ENCODE measurements at regions not wholly inside any gene's neighbourhood (a gene's known extent, or its start where the extent isn't known, plus 50 kb on each side); places are given as distances from the start of the nearest gene placed in this dataset.
"Not testable (repeated sequence)": the region's sequence is repeated elsewhere in the genome, so short reads cannot be mapped to it uniquely, and the experiment has no call there.

DNA sequence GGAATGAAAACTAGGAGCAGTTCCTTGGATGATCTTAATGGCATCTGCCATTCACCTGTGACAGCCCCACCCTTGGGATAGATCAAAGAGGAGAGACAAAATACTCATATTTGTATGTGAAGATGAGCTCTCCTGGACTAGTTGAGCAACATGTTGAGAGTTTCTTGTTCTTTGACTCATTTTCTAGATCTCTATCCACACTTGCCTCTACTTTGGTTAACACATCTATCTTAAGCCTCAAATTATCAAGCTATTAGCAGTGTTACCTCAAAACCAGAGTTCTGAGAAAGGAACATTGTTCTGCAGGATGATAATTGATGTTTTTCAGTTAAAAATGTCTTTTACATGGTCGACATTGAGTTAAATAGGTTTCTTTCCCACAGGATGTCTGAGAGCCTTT is 94.2 kb upstream of the TEX13D start:
- DNase-seq, result no peak

DNA sequence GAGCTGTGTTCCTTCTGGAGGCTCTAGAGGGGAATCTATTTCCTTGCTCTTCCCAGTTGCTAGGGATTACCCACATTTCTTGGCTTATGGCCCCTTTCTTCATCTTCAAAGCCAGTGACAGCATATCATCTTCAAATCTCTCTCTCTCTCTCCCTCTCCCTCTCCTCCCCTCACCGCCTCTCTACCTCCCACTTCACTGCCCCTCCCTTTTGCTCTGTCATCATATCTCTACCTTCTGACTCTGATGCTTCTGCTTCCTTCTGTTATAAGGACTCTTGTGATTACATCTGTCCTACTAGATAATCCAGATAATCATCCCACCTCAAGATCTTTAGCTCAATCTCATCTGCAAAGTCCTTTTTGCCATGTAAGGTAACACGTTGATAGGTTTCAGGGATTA is 93.1 kb upstream of the TEX13D start:
- DNase-seq, result no peak

DNA sequence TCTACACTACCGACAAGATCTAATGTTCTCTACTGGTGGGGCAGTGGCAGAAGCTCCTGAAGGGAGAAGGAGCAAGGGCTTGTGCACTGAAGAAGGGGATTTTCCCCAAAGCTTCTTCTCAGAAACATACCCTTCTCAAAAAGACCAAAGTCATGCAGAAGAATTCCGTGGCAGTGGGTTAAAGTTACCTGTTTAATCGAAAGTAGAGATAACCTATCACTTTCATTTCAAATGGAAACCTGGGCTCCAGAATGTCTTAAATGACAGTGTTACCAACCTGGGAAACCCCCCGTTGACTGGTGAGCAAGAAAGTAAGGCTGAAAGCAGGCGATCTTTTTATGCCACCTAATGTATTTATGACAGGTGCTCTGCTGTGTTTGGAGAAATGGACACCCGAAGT is 92.5 kb upstream of the TEX13D start:
- no peak for DNase-seq

DNA sequence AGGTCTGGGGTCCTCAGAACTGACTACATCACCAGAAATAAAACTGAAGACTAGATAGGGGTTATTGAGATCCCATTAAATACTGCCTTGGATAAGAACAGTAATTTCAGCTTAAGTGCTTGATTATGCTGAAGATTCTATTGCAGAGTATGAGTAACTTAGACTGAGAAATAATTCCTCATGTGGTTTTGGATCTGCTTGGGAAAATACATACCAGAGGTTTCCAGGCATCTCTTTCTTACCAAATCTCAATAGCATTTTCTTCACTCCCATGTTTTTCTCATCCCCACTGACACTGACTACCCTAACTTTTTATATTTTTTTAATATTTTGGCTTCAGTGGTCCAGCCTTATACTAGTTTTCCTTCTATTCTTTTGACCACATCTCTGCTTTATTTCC is 92.0 kb upstream of the TEX13D start:
- no peak for DNase-seq

DNA sequence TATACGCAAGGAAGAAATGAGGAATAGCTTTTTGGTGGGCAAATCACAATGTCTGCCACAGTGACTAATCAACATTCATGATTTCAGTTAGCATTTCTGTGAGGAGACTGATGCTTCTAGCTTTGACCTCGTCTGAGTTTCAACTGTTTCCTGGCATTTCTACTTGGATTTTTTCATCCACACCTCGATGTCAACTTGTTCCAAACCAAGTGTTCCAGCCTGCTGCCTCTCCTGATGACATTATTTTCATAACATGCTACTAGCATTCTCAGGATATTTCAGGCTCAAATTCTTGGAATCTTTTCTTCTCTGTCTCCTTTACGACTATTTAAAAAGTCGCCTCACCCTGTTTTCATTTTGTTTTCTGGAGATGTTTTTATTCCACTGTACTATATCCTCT is 90.3 kb upstream of the TEX13D start:
- no peak for DNase-seq

DNA sequence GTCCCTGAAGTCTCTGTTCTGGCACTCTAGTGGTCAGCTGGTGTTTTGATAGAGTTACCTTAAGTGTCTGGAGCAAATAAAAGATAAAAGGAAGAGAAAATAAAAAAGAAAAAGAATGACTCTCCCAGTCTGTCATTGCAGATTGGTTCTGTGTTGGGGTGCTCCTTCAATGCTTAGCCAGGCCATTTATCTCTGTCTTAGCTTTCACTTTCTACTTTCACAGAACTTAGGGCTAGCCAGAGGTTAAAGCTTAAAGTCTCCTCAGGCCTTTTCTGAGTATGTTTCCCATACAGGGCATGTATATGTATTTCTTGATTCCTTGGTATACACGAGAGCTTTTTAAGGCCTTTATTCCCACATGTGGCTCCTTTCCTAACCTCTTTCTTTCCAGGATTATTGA is 83.1 kb upstream of the TEX13D start:
- DNase-seq, result no peak

DNA sequence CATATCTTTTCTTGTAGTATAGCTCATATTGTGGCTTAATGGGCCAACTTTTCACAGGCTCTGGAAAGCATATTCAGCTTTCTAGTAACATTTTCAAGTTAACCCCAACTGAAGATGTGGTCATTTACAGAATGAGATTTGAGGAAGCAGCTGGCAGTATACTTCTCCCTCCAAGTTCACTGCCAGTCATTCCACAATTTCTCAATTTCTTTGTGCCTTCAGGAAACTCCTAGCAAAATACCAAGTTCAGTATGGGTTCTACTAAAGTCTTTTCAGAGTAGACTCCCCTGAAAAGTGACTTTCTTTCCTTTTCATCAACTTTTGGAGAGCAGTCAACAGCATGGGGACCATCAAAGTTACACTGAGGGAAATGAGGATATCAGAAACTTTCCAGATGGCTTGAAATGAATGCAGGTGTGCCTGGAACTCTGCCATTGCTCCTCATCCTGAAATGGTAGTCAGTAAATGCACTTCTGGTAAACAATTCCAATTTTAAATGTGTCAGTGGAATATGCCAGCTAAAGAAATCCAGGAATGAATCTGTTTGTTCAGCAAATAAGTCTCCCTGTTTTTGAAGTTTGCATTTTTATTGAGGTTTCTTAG is 81.5 kb upstream of the TEX13D start:
- DNase-seq, result no peak

DNA sequence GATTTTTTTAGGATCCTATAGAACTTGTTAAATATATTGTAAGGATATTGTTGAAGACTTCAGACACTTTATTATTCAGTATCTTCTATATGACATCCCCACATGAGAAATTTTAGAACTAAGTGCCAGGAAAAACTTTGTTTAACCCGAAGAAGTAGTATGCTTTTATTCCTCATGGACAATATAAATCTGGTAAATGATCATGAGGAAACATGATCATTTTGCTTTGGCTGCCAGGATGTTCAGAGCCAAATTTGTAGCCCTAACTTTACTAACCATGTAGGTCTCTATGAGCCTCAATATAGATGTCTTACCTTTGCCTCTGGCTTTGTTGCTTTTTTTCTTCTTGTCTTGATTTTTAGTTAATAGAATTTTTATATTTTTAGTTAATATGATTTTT is 77.8 kb upstream of the TEX13D start:
- no peak for DNase-seq

DNA sequence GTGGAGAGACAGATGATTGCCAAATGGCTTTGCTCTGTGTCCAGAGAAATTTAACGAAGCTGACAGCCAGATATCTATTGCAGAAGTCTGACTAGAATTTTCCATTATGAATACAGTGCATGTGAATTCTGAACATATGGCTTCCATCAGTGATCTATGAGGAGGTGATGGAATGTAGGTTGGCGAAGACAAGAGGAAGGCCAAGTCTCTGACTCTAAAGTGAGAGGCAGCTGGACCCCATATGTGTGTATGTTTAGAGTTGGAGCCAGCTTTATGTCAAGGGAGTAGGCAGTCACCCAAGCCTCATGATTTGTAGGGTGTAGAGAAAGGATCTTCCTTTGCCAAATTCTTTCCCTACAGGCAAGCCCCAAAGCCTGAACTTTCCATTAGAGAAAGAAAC is 76.2 kb upstream of the TEX13D start:
- DNase-seq, result no peak

DNA sequence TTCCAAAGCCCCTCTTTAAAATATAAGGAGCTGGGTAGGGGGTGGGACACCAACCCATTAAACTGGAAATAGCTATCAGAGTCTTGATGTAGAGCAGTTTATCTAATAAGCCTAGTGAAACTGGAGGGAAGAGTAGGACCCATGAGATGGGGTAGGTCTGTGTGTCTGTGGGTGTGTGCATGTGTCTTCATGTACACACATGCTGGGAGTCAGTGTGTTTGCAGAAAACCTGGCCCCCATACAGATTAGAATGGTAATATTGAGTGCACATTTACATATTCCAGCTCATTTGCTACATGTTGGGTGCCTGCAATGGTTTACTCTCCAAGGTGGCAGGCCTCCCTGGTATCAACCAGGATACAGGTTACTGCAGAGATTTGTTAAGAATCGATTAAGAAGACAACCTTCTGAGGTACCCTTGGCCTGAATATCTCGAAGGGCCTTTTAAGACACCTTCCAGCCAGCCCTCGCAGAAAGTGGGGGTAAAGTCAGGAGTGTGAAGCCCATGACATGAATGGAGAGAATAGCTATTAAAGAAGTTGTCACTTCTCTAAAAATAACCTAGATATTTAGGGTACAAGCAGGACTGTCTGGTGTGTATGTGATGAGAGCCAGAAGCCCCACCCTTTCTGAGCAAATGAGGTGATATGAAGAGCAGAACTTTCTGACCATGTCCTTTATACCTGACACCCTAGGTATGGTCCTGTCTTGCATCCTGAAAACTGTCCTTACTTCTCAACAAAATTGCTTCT is 75.7 kb upstream of the TEX13D start:
- no peak for DNase-seq

DNA sequence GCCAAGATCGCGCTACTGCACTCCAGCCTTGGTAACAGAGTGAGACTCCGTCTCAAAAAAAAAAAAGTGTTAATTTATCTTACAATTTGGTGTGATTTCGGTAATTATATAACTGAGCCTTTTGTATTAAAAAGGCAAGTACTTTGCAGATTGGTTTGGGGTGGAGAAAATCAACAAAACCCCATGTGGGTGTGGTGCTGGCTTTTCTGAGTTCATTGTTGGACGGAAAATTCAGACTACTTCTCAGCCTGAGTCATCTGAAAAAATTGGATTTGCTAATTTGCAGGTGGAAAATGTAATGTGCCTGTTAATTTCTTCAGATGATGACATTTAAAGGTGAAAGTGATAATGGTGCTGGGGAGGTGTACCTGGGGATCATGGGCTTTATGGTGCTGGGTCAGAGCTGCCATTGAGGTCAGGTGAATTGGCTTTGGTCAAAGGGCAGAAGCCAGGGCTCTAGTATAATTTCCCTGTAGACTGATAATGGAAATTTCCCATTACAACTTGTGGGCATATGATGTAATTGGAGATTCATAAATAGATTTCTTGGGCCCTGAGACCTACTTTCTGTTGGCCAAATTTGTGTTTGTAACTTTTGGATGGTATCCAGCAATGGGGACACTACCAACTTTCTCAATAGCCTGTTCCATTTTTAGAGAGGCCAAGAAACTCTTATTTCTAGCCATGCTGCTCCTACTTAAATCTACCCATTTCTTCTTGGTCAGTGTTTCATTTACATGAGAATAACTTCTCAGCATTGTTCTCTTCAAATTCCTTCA is 74.3 kb upstream of the TEX13D start:
- DNase-seq, result no peak

DNA sequence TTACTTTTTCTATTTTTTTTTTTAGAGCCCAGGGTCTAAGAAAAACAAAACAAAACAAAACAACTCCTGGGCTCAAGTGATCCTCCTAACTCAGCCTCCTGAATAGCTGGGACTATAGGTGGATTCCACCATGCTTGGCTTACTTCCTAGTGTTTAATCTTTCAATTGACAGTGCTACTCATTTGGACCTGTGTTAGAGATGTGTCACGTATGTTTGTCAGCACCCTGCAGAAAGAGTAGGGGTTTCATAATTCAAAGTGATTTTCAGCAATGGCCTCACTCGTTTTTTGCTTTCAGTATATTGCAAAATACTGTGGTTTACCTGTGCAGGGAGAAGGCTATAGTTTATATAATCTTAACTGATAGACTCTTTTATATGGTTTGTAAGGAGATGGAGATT is 71.6 kb upstream of the TEX13D start:
- no peak for DNase-seq

DNA sequence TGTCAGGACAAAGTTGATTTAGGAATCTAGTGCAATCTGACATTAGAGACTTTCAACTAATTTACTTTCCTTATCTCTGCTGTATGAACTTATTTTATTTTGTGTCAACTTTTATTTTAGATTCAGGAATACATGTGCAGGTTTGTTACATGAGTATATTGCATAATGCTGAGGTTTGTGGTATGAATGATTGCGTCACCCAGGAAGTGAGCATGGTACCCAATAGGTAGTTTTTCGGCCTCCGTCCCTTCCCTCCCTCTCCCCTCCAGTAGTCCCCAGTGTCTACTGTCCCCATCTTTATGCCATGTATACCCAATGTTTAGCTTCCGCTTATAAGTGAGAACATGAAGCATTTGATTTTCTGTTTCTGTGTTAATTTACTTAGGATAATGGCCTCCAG is 68.7 kb upstream of the TEX13D start:
- no peak for DNase-seq

DNA sequence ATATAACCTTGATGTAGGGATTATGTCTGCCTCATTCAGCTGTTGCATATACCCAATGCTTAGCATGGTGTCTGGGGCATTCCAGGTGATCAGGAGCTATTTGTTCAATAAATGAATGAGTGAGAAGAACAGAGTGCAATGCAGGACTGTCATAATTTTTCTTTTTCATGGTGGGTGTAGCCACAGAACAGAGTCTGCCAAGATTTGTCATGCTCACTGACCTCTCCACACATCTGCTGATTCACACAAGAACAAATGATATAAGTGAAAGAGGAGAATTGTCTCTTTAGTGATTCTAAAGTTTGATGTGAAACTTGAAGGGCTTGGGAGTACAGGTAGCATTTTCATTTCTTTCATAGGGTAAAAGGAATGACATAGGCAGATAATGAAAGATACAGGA is 64.4 kb upstream of the TEX13D start:
- DNase-seq, result no peak

DNA sequence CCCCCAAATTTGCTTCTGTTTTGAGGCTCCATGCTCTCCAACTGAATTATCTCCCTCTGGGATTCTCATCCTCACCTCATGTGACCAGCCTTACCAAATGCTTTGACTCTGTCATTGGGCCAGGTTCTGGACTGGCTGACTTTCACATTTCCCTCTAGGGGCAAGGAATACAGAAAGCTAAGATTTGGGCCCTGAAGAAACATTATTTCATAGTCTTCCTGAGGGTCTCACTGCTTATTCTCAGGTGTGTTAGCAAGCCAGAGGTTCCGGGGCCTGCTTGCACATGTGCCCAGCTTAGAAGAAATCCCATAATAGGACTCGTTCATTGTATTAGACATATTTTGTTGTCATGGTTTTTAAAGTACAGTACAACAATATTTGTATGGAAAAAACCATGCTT is 62.6 kb upstream of the TEX13D start:
- DNase-seq, result no peak

DNA sequence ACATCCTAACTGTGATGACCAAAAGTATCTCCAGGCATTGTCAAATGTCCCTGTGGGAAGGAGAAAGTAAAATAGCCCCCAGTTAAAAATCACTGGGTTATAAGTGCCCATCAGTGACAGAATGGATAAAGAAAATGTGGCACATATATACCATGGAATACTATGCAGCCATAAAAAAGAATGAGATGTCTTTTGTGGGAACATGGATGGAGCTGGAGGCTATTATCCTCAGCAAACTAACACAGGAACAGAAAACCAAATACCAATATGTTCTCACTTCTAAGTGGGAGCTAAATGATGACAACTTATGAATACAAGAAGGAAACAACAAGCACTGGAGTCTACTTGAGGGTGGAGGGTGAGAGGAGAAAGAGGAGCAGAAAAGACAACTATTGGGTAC is 60.9 kb upstream of the TEX13D start:
- DNase-seq, result not testable (repeated sequence)

DNA sequence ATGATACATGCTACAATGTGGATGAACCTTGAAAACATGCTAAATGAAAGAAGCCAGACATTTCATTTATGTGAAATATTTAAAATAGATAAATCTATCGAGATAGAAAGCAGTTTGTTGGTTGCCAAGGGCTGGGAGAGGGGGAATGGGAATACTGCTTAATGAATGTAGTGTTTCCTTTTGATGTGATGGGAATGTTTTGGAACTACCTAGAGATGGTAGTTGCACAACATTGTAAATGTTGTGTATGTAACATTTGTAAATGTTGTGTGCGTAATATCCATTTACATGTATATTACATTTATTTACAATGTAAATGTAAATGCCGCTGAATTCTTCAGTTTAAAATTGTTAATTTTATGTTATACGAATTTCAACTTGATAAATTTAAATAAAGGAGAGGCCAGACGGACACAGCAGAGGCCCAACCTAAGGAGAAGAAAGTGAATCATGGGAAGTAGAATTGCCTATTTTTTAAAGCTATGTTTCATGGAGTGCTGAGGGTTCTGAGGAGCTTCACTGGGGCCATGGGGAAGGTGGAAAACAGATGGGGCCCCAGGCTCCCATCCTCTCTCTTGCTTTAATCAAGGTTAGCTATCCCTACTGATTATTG is 60.0 kb upstream of the TEX13D start:
- no peak for DNase-seq

DNA sequence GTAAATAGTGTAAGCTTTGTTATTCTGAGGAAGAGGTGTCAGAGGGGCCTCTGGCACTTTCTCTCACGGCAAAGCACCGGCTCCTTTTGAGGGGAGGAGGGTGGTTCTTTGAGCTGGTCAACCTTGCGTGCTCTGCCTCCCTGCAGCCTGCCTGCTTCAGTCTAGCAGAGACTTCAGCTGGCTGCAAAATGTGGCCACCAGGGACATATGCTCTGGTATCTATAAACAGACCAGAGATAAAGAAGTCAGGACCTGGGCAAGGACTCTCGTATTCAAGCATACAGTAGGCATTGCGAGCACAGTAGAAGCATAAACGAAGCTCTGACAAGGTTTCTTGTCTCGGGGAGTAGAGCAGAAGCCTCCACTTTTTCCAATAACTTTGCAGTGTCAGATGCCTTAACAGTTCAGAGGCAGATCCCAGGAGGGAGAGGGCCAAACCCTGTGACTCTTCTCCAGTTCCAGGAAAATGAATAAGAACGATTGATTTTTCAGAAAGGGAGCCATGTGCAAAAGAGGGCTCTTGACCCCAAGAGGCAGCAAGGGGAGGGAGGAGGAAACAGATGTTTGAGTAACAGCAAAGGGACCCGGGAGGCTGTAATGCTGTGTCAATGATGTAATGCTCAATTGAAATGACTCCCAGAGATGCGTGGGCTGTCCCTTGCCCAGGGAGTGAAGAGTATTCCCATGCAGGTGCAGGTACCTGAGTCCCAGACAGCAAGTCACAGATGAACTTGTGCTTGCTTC is 57.9 kb upstream of the TEX13D start:
- no peak for DNase-seq

DNA sequence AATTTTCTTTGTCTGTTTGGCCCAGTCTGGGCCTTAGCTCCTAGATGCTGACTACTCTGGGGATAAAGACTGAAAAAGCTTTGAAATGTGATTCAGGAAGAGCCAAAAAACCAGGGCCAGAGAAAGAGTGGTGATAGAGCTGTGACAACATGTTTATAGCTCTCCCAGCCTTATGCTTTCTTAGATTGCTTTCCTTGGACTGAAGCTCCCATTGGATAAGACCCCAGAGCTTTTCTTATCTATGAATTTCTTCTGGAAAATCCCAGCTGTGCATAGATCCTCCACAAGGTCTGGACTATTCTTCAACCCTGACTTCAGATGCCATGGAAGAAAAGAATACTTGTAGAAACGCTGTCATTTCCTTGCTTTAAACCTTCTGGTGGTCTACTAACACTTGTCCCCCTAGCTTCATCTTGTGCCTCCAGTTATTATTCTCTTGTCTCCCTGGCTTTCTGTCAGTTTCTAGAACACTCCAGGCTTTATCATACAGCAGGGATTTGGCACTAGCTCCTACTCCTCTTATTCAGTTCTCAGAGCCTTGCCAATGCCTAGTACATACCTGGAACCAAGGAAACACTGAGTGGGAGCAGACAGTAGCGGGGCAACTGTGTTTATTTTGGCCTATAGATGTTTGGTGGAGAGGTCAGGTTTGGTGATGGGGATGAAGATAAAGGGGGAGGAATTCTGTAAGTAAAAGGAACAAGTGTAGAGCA is 57.1 kb upstream of the TEX13D start:
- no peak for DNase-seq

DNA sequence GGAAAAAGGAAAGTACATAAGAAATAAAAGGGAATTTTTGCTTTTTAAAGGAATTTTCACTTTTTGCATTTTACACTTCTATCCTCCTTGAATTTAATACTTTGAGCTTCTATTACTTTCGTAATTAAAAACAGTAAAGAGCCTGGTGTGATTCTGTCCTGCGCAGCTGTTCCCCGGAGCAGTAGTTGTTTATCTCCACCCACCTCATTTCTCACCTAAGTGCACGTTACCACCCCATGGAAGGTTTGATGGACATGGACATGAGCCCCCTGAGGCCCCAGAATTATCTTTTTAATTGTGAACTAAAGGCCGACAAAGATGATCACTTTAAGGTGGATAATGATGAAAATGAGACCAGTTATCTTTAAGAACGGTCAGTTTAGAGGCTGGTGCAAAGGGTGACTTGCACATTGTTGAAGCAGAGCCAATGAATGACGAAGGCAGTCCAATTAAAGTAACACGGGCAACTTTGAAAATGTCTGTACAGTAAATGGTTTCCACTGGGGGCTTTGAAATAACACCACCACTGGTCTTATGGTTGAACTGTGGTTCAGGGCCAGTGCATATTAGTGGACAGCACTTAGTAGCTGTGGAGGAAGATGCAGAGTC is 52.1 kb upstream of the TEX13D start:
- DNase-seq, result no peak

DNA sequence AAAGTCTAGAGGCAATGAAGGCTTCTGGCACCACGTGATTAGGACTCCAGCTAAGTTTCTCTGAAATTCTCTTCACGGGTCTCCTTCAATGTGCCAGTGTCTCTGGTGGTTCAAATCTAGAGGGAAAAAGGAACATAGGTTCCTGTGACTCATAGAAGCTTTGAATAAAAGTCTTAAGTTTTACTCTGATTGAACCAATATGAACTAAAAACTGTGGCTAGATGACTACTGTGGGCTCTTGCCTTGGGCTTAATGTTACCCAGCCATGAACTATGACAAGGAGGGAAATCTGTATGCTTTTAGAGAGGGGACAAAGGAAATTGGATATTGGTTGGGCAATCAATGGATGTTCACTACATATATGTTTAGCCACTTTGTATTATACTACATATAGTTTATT is 49.9 kb upstream of the TEX13D start:
- no peak for DNase-seq
